Prostate gland (tissue), 2 donors: ENCODE measurements at regions not wholly inside any gene's neighbourhood (a gene's known extent, or its start where the extent isn't known, plus 50 kb on each side); places are given as distances from the start of the nearest gene placed in this dataset.

Experiments used
- POLR2A ChIP-seq: fragments of 450-650 bp; IDR thresholded peaks from one replicate; pipeline ENCODE4 v1.6.1; 2016; ENCODE audit warnings: antibody characterized with exemption, mild to moderate bottlenecking
- TF ChIP-seq, protein P1 (sequence below), 4 experiments: fragments of 200-600 bp in 2 of 4; fragments of 450-650 bp in 2 of 4; sonication (generic) in 2 of 4; IDR thresholded peaks; 1 replicate in 3 of 4; 2 replicates in 1 of 4; pipeline ENCODE4 v1.5.1; 2016 to 2019; ENCODE audit warnings: antibody characterized with exemption in 4 of 4, mild to moderate bottlenecking in 2 of 4, moderate library complexity in 2 of 4

DNA sequence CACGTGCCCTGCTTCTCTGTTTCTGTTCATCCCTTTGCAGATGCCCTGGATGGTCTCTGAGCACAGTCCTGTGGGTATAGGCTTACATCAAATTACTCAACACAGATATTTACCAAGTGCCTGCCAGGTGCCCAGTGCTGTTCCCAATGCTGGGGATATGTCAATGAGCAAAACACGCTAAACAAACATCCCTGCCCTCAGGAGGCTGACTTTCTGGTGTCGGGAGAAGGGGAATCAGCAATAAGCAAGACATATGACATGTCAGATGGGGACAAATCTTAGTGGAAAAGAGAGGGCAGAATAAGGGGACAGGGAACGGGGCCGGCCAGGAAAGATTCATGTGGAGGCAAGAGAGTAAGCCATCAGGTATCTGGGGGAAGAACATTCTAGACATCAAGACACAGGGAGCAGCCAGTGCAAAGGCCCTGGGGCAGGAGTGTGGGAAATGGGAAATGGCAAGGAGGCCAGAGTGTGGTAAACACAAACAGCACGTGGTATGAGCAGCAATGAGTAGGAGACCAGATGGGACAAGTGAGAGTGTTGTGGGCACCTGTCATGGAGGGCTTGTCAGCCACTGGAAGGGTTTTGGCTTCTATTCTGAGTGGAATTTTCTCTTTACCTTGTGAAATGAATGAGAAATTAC, 160.2 kb upstream of the KAZN start:
- TF ChIP-seq, protein P1, sequence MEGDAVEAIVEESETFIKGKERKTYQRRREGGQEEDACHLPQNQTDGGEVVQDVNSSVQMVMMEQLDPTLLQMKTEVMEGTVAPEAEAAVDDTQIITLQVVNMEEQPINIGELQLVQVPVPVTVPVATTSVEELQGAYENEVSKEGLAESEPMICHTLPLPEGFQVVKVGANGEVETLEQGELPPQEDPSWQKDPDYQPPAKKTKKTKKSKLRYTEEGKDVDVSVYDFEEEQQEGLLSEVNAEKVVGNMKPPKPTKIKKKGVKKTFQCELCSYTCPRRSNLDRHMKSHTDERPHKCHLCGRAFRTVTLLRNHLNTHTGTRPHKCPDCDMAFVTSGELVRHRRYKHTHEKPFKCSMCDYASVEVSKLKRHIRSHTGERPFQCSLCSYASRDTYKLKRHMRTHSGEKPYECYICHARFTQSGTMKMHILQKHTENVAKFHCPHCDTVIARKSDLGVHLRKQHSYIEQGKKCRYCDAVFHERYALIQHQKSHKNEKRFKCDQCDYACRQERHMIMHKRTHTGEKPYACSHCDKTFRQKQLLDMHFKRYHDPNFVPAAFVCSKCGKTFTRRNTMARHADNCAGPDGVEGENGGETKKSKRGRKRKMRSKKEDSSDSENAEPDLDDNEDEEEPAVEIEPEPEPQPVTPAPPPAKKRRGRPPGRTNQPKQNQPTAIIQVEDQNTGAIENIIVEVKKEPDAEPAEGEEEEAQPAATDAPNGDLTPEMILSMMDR (IDR thresholded peaks at IDR 0.05) = no peak
- TF ChIP-seq POLR2A = no peak
